HCT116 (cell line): ENCODE measurements at regions not wholly inside any gene's neighbourhood (a gene's known extent, or its start where the extent isn't known, plus 50 kb on each side); places are given as distances from the start of the nearest gene placed in this dataset.

Experiments
- ATAC-seq: fragments of 200-7000 bp; cut with Tn5 transposase; 2 replicates; pipeline ENCODE4 v1.9.1; 2020; ENCODE audit warnings: mild to moderate bottlenecking, moderate library complexity
- BruUV-seq: library from RNA; stranded (reverse); fragments of 400-500 nt; replicated peaks from 2 replicates; lab custom pipeline; 2021; lab: Mats Ljungman, UMichigan
- CTCF ChIA-PET: fragments of 300-600 bp; sonication (Branson Sonifier 250); formaldehyde crosslinking; loops from one replicate; lab custom pipeline; 2021; ENCODE audit warnings: antibody characterized with exemption; lab: Charles Lee
- POLR2A ChIA-PET: fragments of 300-600, 350-600 bp; sonication (Branson Sonifier 250); formaldehyde crosslinking; loops from one replicate; lab custom pipeline; 2021; ENCODE audit warnings: antibody characterized with exemption; lab: Charles Lee
- RAD21 ChIA-PET, 2 experiments: fragments of 300-600 bp; sonication (Branson Sonifier 250); formaldehyde crosslinking; loops; one replicate each; lab custom pipeline; 2023; ENCODE audit warnings: low total read pairs in 2 of 2; ENCODE audit not compliant: uncharacterized antibody in 2 of 2, unreplicated experiment in 2 of 2, low non-redundant PET in 1 of 2; lab: Charles Lee
- DNase-seq: peaks from one replicate; pipeline ENCODE4 v3.0.0-alpha.2; 2010; ENCODE audit warnings: low read depth, low spot score
- H2AFZ ChIP-seq: fragments of 200-600 bp; shearing (Covaris generic), sonication (generic); 2 replicates; pipeline ENCODE4 v1.6.1; 2017; ENCODE audit warnings: low read depth, mixed run types, mixed read lengths, antibody characterized with exemption, low read length; ENCODE audit not compliant: poor library complexity, severe bottlenecking
- H3K27ac ChIP-seq: 2 replicates; pipeline ENCODE4 v1.5.1; 2012; ENCODE audit warnings: low read depth, low read length
- H3K27me3 ChIP-seq: fragments of 200-600 bp; sonication (generic); 2 replicates; pipeline ENCODE4 v1.6.1; 2016; ENCODE audit warnings: mixed run types, low read length, mixed read lengths; ENCODE audit not compliant: insufficient read depth
- H3K36me3 ChIP-seq, 2 experiments: fragments of 200-500 bp in 1 of 2; fragments of 200-600 bp in 1 of 2; sonication (Bioruptor generic) in 1 of 2; sonication (generic) in 1 of 2; 2 replicates each; pipeline versions ENCODE4 v1.5.1 to v1.6.1; 2014 to 2016; ENCODE audit warnings: low read length in 2 of 2, inconsistent platforms in 1 of 2, mixed read lengths in 1 of 2, mixed run types in 1 of 2; ENCODE audit not compliant: insufficient read depth in 2 of 2, control insufficient read depth in 1 of 2
- H3K4me1 ChIP-seq, 2 experiments: fragments of 200-600 bp in 1 of 2; sonication (generic) in 1 of 2; 2 replicates each; pipeline versions ENCODE4 v1.5.1 to v1.6.1; 2012 to 2017; ENCODE audit warnings: low read length in 2 of 2, inconsistent platforms in 1 of 2, mild to moderate bottlenecking in 1 of 2, mixed read lengths in 1 of 2, mixed run types in 1 of 2, moderate library complexity in 1 of 2; ENCODE audit not compliant: insufficient read depth in 2 of 2, control insufficient read depth in 1 of 2
- H3K4me2 ChIP-seq: fragments of 200-600 bp; sonication (generic); 2 replicates; pipeline ENCODE4 v1.6.1; 2017; ENCODE audit warnings: mixed run types, low read length, mixed read lengths
- H3K4me3 ChIP-seq, 2 experiments: fragments of 200-600 bp in 1 of 2; sonication (generic) in 1 of 2; replicated peaks in 1 of 2; 2 replicates each; pipeline ENCODE4 v1.5.1; 2011 to 2016; ENCODE audit warnings: low read length in 2 of 2, control low read depth in 1 of 2, low read depth in 1 of 2, mild to moderate bottlenecking in 1 of 2, mixed read lengths in 1 of 2, mixed run types in 1 of 2
- H3K79me2 ChIP-seq: fragments of 200-600 bp; sonication (generic); 2 replicates; pipeline ENCODE4 v1.6.1; 2017; ENCODE audit warnings: mild to moderate bottlenecking, mixed run types, low read length, moderate library complexity, mixed read lengths; ENCODE audit not compliant: insufficient read depth
- H3K9ac ChIP-seq: fragments of 200-600 bp; sonication (generic); 2 replicates; pipeline ENCODE4 v1.6.1; 2016; ENCODE audit warnings: low read length, mixed read lengths
- H3K9me2 ChIP-seq: fragments of 200-600 bp; sonication (generic), shearing (Covaris generic); 2 replicates; pipeline ENCODE4 v1.6.1; 2017; ENCODE audit warnings: mixed run types, mild to moderate bottlenecking, moderate library complexity; ENCODE audit not compliant: insufficient read depth
- H3K9me3 ChIP-seq, 2 experiments: fragments of 200-500 bp in 1 of 2; fragments of 200-600 bp in 1 of 2; sonication (Bioruptor generic) in 1 of 2; sonication (generic) in 1 of 2; 2 replicates each; pipeline ENCODE4 v1.6.1; 2014 to 2017; ENCODE audit warnings: low read length in 2 of 2, mixed read lengths in 2 of 2, inconsistent platforms in 1 of 2, low read depth in 1 of 2, mild to moderate bottlenecking in 1 of 2, mixed run types in 1 of 2, moderate library complexity in 1 of 2; ENCODE audit not compliant: control insufficient read depth in 1 of 2, insufficient read depth in 1 of 2
- H4K20me1 ChIP-seq: fragments of 200-600 bp; sonication (generic), shearing (Covaris generic); 2 replicates; pipeline ENCODE4 v1.6.1; 2017; ENCODE audit warnings: mixed run types, mild to moderate bottlenecking, moderate library complexity; ENCODE audit not compliant: insufficient read depth
- CBX3 ChIP-seq: IDR thresholded peaks from 2 replicates; pipeline ENCODE4 v1.6.1; 2012; ENCODE audit warnings: low read depth
- CEBPB ChIP-seq: IDR thresholded peaks from 2 replicates; pipeline ENCODE4 v1.6.1; 2012; ENCODE audit warnings: low read depth
- EGR1 ChIP-seq: IDR thresholded peaks from 2 replicates; pipeline ENCODE4 v1.6.1; 2012; ENCODE audit warnings: low read depth
- ELF1 ChIP-seq: IDR thresholded peaks from 2 replicates; pipeline ENCODE4 v1.6.1; 2012; ENCODE audit warnings: low read depth, borderline replicate concordance
- EZH2 ChIP-seq: fragments of 200-600 bp; sonication (generic); IDR thresholded peaks from 2 replicates; pipeline ENCODE4 v1.6.1; 2017; ENCODE audit warnings: antibody characterized with exemption, mixed run types
- EZH2phosphoT487 ChIP-seq: fragments of 200-600 bp; IDR thresholded peaks from 2 replicates; pipeline ENCODE4 v1.6.1; 2018; ENCODE audit warnings: antibody characterized with exemption, borderline replicate concordance
- FOSL1 ChIP-seq: IDR thresholded peaks from 2 replicates; pipeline ENCODE4 v1.6.1; 2012; ENCODE audit warnings: low read depth
- JUND ChIP-seq: IDR thresholded peaks from 2 replicates; pipeline ENCODE4 v1.6.1; 2012
- RAD21 ChIP-seq: IDR thresholded peaks from 2 replicates; pipeline ENCODE4 v1.6.1; 2012; ENCODE audit warnings: low read depth, mild to moderate bottlenecking
- SIN3A ChIP-seq: IDR thresholded peaks from 2 replicates; pipeline ENCODE4 v1.6.1; 2012; ENCODE audit warnings: low read depth
- SRF ChIP-seq: IDR thresholded peaks from 2 replicates; pipeline ENCODE4 v1.6.1; 2012; ENCODE audit warnings: low read depth
- TCF7L2 ChIP-seq: IDR thresholded peaks from 2 replicates; pipeline ENCODE4 v1.7.0; 2011; ENCODE audit warnings: borderline replicate concordance, inconsistent platforms; ENCODE audit not compliant: insufficient read depth, insufficient read length; ENCODE audit errors: extremely low read depth
- ZFX ChIP-seq: fragments of 450-650 bp; IDR thresholded peaks from 2 replicates; pipeline ENCODE4 v1.6.1; 2017
- ZNF274 ChIP-seq: fragments of 200-500 bp; sonication (Bioruptor generic); IDR thresholded peaks from 2 replicates; pipeline ENCODE4 v1.6.1; 2014; ENCODE audit warnings: mild to moderate bottlenecking, low read depth, low read length, inconsistent platforms
- intact Hi-C: fragments of 100-400 bp; cut with micrococcal nuclease; formaldehyde crosslinking; loops from 2 replicates; pipeline ENCODE4 v1.10.0; 2022
- TF ChIP-seq, protein P1 (sequence below), 3 experiments: fragments of 200-600 bp in 1 of 3; sonication (generic) in 1 of 3; IDR thresholded peaks in 2 of 3; conservative IDR thresholded peaks in 1 of 3; 2 replicates each; pipeline ENCODE4 v1.5.1; 2012 to 2017; ENCODE audit warnings: low read depth in 2 of 3, low read length in 2 of 3, antibody characterized with exemption in 1 of 3, borderline replicate concordance in 1 of 3, control low read depth in 1 of 3, mild to moderate bottlenecking in 1 of 3, mixed read lengths in 1 of 3, mixed run types in 1 of 3, moderate library complexity in 1 of 3; ENCODE audit not compliant: insufficient read depth in 1 of 3
- TF ChIP-seq, protein P2 (sequence below): IDR thresholded peaks from 2 replicates; pipeline ENCODE4 v1.6.1; 2012
- TF ChIP-seq, protein P3 (sequence below): IDR thresholded peaks from 2 replicates; pipeline ENCODE4 v1.6.1; 2012
- TF ChIP-seq, protein P4 (sequence below): IDR thresholded peaks from 2 replicates; pipeline ENCODE4 v1.6.1; 2012; ENCODE audit warnings: low read depth

DNA sequence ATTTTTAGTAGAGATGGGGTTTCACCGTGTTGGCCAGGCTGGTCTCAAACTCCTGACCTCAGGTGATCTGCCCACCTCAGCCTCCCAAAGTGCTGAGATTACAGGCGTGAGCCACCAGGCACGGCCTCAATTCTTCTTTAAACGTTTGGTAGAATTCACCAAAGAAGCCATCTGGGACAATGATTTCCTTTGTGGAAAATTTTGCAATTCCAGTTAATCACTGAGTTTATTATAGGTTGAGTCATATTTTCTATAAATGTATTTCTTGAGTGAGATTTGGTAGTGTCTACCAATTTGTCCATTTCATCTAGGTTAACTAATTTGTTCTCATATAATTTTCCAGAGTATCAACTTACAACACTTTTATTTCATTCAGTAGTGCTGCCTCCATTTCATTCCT lies 683.9 kb upstream of the TMEM132C start:
- no peaks in the 10 kb centered on the region for H3K9me2 ChIP-seq
- TF ChIP-seq CEBPB: no peak
- no peak for TF ChIP-seq ZFX
- TF ChIP-seq, protein P1, sequence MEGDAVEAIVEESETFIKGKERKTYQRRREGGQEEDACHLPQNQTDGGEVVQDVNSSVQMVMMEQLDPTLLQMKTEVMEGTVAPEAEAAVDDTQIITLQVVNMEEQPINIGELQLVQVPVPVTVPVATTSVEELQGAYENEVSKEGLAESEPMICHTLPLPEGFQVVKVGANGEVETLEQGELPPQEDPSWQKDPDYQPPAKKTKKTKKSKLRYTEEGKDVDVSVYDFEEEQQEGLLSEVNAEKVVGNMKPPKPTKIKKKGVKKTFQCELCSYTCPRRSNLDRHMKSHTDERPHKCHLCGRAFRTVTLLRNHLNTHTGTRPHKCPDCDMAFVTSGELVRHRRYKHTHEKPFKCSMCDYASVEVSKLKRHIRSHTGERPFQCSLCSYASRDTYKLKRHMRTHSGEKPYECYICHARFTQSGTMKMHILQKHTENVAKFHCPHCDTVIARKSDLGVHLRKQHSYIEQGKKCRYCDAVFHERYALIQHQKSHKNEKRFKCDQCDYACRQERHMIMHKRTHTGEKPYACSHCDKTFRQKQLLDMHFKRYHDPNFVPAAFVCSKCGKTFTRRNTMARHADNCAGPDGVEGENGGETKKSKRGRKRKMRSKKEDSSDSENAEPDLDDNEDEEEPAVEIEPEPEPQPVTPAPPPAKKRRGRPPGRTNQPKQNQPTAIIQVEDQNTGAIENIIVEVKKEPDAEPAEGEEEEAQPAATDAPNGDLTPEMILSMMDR (IDR thresholded peaks at IDR 0.05 in 2 of 3, conservative IDR thresholded peaks at IDR 0.05 in 1 of 3; ENCODE audit: borderline replicate concordance in 1 of 3, insufficient read depth in 1 of 3, low read depth in 2 of 3, low read length in 2 of 3): no peak
- no peak for TF ChIP-seq TCF7L2
- no peak for TF ChIP-seq JUND
- TF ChIP-seq EGR1: no peak
- TF ChIP-seq, protein P2, sequence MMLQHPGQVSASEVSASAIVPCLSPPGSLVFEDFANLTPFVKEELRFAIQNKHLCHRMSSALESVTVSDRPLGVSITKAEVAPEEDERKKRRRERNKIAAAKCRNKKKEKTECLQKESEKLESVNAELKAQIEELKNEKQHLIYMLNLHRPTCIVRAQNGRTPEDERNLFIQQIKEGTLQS: no peak
- TF ChIP-seq ELF1: no peak
- TF ChIP-seq ZNF274: no peak
- no peak for TF ChIP-seq SRF
- no peak for TF ChIP-seq EZH2phosphoT487
- TF ChIP-seq, protein P3, sequence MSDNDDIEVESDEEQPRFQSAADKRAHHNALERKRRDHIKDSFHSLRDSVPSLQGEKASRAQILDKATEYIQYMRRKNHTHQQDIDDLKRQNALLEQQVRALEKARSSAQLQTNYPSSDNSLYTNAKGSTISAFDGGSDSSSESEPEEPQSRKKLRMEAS: no peak
- no peak for TF ChIP-seq SIN3A
- no peak for TF ChIP-seq FOSL1
- TF ChIP-seq CBX3: no peak
- TF ChIP-seq RAD21: no peak
- TF ChIP-seq, protein P4, sequence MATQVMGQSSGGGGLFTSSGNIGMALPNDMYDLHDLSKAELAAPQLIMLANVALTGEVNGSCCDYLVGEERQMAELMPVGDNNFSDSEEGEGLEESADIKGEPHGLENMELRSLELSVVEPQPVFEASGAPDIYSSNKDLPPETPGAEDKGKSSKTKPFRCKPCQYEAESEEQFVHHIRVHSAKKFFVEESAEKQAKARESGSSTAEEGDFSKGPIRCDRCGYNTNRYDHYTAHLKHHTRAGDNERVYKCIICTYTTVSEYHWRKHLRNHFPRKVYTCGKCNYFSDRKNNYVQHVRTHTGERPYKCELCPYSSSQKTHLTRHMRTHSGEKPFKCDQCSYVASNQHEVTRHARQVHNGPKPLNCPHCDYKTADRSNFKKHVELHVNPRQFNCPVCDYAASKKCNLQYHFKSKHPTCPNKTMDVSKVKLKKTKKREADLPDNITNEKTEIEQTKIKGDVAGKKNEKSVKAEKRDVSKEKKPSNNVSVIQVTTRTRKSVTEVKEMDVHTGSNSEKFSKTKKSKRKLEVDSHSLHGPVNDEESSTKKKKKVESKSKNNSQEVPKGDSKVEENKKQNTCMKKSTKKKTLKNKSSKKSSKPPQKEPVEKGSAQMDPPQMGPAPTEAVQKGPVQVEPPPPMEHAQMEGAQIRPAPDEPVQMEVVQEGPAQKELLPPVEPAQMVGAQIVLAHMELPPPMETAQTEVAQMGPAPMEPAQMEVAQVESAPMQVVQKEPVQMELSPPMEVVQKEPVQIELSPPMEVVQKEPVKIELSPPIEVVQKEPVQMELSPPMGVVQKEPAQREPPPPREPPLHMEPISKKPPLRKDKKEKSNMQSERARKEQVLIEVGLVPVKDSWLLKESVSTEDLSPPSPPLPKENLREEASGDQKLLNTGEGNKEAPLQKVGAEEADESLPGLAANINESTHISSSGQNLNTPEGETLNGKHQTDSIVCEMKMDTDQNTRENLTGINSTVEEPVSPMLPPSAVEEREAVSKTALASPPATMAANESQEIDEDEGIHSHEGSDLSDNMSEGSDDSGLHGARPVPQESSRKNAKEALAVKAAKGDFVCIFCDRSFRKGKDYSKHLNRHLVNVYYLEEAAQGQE: no peak
- TF ChIP-seq EZH2: no peak
- no peak overlapping the region for H3K4me3 ChIP-seq
- no peaks in the 10 kb centered on the region for H3K4me1 ChIP-seq
- no peak overlapping the region for H3K4me2 ChIP-seq
- H4K20me1 ChIP-seq: no peaks in the 10 kb centered on the region
- ChIA-PET POLR2A (no interaction called here), RAD21 (no interaction called here), CTCF (no interaction called here)
- H3K36me3 ChIP-seq: no peaks in the 10 kb centered on the region
- no peaks in the 10 kb centered on the region for H3K27me3 ChIP-seq
- intact Hi-C loops: no loop called here
- H3K9me3 ChIP-seq: peaks cover 0 to 9% of the 10 kb centered on the region in 2 experiments; a peak in 2 of 4 replicates
- H2AFZ ChIP-seq: no peak overlapping the region
- no peak for ATAC-seq
- no peak overlapping the region for H3K27ac ChIP-seq
- no peak overlapping the region for H3K9ac ChIP-seq
- H3K79me2 ChIP-seq: no peaks in the 10 kb centered on the region
- BruUV-seq: no TSS peak
- DNase-seq: no peak
